WTC11 (cell line): ENCODE measurements at regions not wholly inside any gene's neighbourhood (a gene's known extent, or its start where the extent isn't known, plus 50 kb on each side); places are given as distances from the start of the nearest gene placed in this dataset.

ENCODE experiments used
- ATAC-seq: fragments of 200-7000 bp; cut with Tn5 transposase; 2 replicates; pipeline ENCODE4 v1.10.0; 2021; ENCODE audit warnings: mild to moderate bottlenecking, moderate library complexity
- CTCF ChIA-PET: fragments of 300-600 bp; sonication (Branson Sonifier 250); formaldehyde crosslinking; loops from one replicate; lab custom pipeline; 2021; ENCODE audit warnings: antibody characterized with exemption; lab: Charles Lee
- POLR2A ChIA-PET: fragments of 350-600 bp; sonication (Branson Sonifier 250); formaldehyde crosslinking; loops from one replicate; lab custom pipeline; 2021; ENCODE audit warnings: antibody characterized with exemption; lab: Charles Lee
- DNase-seq: peaks from one replicate; pipeline ENCODE4 v3.0.0; 2021; ENCODE audit warnings: low spot score
- H3K27ac Mint-ChIP-seq: 2 replicates; pipeline ENCODE4 v1.8.0; 2021; ENCODE audit warnings: mixed read lengths
- H3K27me3 Mint-ChIP-seq: 2 replicates; pipeline ENCODE4 v1.8.0; 2021; ENCODE audit warnings: low read depth, mild to moderate bottlenecking, moderate library complexity, mixed read lengths
- H3K36me3 Mint-ChIP-seq: 2 replicates; pipeline ENCODE4 v1.8.0; 2021; ENCODE audit warnings: mixed read lengths
- H3K4me1 Mint-ChIP-seq: 2 replicates; pipeline ENCODE4 v1.8.0; 2022; ENCODE audit warnings: mixed read lengths
- H3K4me3 Mint-ChIP-seq: 2 replicates; pipeline ENCODE4 v1.8.0; 2021; ENCODE audit warnings: mild to moderate bottlenecking, moderate library complexity, mixed read lengths
- H3K9me3 Mint-ChIP-seq: 2 replicates; pipeline ENCODE4 v1.8.0; 2021; ENCODE audit warnings: mixed read lengths
- ATF1 ChIP-seq: sonication (generic); formaldehyde crosslinking; IDR thresholded peaks from 2 replicates; pipeline ENCODE4 v1.8.1; 2023; ENCODE audit warnings: mild to moderate bottlenecking, moderate library complexity, missing genetic modification reagents
- CREB1 ChIP-seq: sonication (generic); formaldehyde crosslinking; IDR thresholded peaks from 2 replicates; pipeline ENCODE4 v1.8.0; 2023; ENCODE audit warnings: mild to moderate bottlenecking, missing genetic modification reagents
- E2F1 ChIP-seq: sonication (generic); formaldehyde crosslinking; IDR thresholded peaks from 2 replicates; pipeline ENCODE4 v1.8.0; 2022; ENCODE audit warnings: mild to moderate bottlenecking, missing genetic modification reagents
- ELF4 ChIP-seq: sonication (generic); formaldehyde crosslinking; IDR thresholded peaks from 2 replicates; pipeline ENCODE4 v1.8.1; 2022; ENCODE audit warnings: low read depth, mild to moderate bottlenecking, moderate library complexity, missing genetic modification reagents
- FOXJ3 ChIP-seq: sonication (generic); formaldehyde crosslinking; IDR thresholded peaks from 2 replicates; pipeline ENCODE4 v1.9.0; 2021; ENCODE audit warnings: missing genetic modification reagents, mild to moderate bottlenecking, borderline replicate concordance
- HMGA2 ChIP-seq: fragments of 250-450 bp; sonication (Bioruptor Pico); IDR thresholded peaks from 2 replicates; pipeline ENCODE4 v1.4.0; 2021; ENCODE audit warnings: mild to moderate bottlenecking, moderate library complexity
- NR3C1 ChIP-seq: sonication (generic); formaldehyde crosslinking; conservative IDR thresholded peaks from 2 replicates; pipeline ENCODE4 v1.8.1; 2023; ENCODE audit warnings: low read depth, mild to moderate bottlenecking, missing genetic modification reagents
- PRRX2 ChIP-seq: fragments of 250-450 bp; sonication (Bioruptor Pico); IDR thresholded peaks from 2 replicates; pipeline ENCODE4 v1.8.0; 2021; ENCODE audit warnings: mild to moderate bottlenecking
- SP1 ChIP-seq: sonication (generic); formaldehyde crosslinking; conservative IDR thresholded peaks from 2 replicates; pipeline ENCODE4 v1.8.1; 2022; ENCODE audit warnings: missing genetic modification reagents
- TEAD1 ChIP-seq: sonication (generic); formaldehyde crosslinking; IDR thresholded peaks from 2 replicates; pipeline ENCODE4 v1.8.0; 2022; ENCODE audit warnings: mild to moderate bottlenecking, missing genetic modification reagents
- USF2 ChIP-seq: sonication (generic); formaldehyde crosslinking; IDR thresholded peaks from 2 replicates; pipeline ENCODE4 v1.8.1; 2023; ENCODE audit warnings: mild to moderate bottlenecking, missing genetic modification reagents, moderate library complexity
- ZNF138 ChIP-seq: sonication (generic); formaldehyde crosslinking; conservative IDR thresholded peaks from 2 replicates; pipeline ENCODE4 v1.8.1; 2022; ENCODE audit warnings: mild to moderate bottlenecking, moderate library complexity, missing genetic modification reagents
- ZNF281 ChIP-seq: sonication (generic); formaldehyde crosslinking; IDR thresholded peaks from 2 replicates; pipeline ENCODE4 v1.8.0; 2023; ENCODE audit warnings: mild to moderate bottlenecking, missing genetic modification reagents
- ZNF512 ChIP-seq: sonication (generic); formaldehyde crosslinking; IDR thresholded peaks from 2 replicates; pipeline ENCODE4 v1.8.1; 2022; ENCODE audit warnings: missing genetic modification reagents, borderline replicate concordance
- TF ChIP-seq, protein P1 (sequence below): sonication (generic); formaldehyde crosslinking; IDR thresholded peaks from 2 replicates; pipeline ENCODE4 v1.8.1; 2023; ENCODE audit warnings: mild to moderate bottlenecking, missing genetic modification reagents, borderline replicate concordance
- TF ChIP-seq, protein P2 (sequence below): fragments of 250-450 bp; sonication (Bioruptor Pico); IDR thresholded peaks from 2 replicates; pipeline ENCODE4 v1.9.0; 2021; ENCODE audit warnings: moderate library complexity, mild to moderate bottlenecking, inconsistent platforms, borderline replicate concordance
- TF ChIP-seq, protein P3 (sequence below): fragments of 250-450 bp; sonication (Bioruptor Pico); IDR thresholded peaks from 2 replicates; pipeline ENCODE4 v1.9.0; 2021; ENCODE audit warnings: mild to moderate bottlenecking
- TF ChIP-seq, protein P4 (sequence below): fragments of 250-450 bp; sonication (Bioruptor Pico); IDR thresholded peaks from 2 replicates; pipeline ENCODE4 v2.1.2; 2022; ENCODE audit warnings: mild to moderate bottlenecking, moderate library complexity

DNA sequence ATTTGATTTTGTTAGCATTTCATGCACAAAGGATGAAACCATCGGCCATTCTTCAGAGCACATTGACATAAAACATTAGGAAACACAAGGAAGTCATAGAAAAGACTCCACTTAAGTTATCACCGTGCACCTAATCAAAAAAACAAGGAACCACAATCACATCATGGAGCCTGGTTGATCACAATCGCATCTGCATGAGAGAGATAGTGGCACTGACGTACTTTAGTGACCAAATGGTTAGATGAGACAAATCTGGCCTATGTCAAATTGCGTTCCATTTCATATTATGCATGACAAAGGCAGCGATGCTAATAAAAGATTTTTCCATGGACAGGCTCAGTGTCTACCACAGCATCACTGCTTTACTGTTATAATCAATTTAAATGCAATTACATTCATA lies 571.8 kb upstream of the ADGRL2 start (continued):
- TF ChIP-seq, protein P1, sequence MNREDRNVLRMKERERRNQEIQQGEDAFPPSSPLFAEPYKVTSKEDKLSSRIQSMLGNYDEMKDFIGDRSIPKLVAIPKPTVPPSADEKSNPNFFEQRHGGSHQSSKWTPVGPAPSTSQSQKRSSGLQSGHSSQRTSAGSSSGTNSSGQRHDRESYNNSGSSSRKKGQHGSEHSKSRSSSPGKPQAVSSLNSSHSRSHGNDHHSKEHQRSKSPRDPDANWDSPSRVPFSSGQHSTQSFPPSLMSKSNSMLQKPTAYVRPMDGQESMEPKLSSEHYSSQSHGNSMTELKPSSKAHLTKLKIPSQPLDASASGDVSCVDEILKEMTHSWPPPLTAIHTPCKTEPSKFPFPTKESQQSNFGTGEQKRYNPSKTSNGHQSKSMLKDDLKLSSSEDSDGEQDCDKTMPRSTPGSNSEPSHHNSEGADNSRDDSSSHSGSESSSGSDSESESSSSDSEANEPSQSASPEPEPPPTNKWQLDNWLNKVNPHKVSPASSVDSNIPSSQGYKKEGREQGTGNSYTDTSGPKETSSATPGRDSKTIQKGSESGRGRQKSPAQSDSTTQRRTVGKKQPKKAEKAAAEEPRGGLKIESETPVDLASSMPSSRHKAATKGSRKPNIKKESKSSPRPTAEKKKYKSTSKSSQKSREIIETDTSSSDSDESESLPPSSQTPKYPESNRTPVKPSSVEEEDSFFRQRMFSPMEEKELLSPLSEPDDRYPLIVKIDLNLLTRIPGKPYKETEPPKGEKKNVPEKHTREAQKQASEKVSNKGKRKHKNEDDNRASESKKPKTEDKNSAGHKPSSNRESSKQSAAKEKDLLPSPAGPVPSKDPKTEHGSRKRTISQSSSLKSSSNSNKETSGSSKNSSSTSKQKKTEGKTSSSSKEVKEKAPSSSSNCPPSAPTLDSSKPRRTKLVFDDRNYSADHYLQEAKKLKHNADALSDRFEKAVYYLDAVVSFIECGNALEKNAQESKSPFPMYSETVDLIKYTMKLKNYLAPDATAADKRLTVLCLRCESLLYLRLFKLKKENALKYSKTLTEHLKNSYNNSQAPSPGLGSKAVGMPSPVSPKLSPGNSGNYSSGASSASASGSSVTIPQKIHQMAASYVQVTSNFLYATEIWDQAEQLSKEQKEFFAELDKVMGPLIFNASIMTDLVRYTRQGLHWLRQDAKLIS (CRISPR knock-in tag) = no peak
- TF ChIP-seq FOXJ3 (CRISPR knock-in tag) = no peak
- no peak for TF ChIP-seq ZNF138
- TF ChIP-seq CREB1 (CRISPR knock-in tag) = no peak
- TF ChIP-seq E2F1 (CRISPR knock-in tag) = no peak
- TF ChIP-seq, protein P2, sequence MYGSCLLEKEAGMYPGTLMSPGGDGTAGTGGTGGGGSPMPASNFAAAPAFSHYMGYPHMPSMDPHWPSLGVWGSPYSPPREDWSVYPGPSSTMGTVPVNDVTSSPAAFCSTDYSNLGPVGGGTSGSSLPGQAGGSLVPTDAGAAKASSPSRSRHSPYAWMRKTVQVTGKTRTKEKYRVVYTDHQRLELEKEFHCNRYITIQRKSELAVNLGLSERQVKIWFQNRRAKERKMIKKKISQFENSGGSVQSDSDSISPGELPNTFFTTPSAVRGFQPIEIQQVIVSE (CRISPR knock-in tag) = no peak
- TF ChIP-seq HMGA2 (CRISPR knock-in tag) = no peak

DNA sequence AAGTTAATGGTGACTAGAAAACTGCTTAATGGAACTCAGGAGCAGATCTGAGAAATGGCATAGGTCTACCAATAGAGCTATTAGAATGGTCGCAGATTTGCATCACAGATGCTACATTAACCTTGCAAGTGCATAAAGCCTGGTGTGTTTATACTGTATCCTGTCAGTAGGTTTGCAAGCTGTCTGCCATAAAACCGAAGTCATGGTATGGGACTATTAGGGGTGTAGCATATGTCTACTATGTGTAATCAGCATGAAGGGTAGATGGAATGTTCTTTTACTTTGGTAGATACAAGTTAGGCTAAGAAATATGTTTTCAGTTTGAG lies 574.2 kb upstream of the ADGRL2 start:
- no peaks in the 10 kb centered on the region; the same call in 1 of the 2 replicates for H3K36me3 Mint-ChIP-seq
- no peak for TF ChIP-seq USF2 (CRISPR knock-in tag)
- no peak for TF ChIP-seq NR3C1 (CRISPR knock-in tag)
- no peak for TF ChIP-seq ZNF512
- TF ChIP-seq SP1 (CRISPR knock-in tag) = no peak
- no peak for TF ChIP-seq TEAD1
- TF ChIP-seq, protein P3, sequence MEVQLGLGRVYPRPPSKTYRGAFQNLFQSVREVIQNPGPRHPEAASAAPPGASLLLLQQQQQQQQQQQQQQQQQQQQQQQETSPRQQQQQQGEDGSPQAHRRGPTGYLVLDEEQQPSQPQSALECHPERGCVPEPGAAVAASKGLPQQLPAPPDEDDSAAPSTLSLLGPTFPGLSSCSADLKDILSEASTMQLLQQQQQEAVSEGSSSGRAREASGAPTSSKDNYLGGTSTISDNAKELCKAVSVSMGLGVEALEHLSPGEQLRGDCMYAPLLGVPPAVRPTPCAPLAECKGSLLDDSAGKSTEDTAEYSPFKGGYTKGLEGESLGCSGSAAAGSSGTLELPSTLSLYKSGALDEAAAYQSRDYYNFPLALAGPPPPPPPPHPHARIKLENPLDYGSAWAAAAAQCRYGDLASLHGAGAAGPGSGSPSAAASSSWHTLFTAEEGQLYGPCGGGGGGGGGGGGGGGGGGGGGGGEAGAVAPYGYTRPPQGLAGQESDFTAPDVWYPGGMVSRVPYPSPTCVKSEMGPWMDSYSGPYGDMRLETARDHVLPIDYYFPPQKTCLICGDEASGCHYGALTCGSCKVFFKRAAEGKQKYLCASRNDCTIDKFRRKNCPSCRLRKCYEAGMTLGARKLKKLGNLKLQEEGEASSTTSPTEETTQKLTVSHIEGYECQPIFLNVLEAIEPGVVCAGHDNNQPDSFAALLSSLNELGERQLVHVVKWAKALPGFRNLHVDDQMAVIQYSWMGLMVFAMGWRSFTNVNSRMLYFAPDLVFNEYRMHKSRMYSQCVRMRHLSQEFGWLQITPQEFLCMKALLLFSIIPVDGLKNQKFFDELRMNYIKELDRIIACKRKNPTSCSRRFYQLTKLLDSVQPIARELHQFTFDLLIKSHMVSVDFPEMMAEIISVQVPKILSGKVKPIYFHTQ (CRISPR knock-in tag) = no peak
- no peak for TF ChIP-seq ELF4 (CRISPR knock-in tag)
- TF ChIP-seq, protein P4, sequence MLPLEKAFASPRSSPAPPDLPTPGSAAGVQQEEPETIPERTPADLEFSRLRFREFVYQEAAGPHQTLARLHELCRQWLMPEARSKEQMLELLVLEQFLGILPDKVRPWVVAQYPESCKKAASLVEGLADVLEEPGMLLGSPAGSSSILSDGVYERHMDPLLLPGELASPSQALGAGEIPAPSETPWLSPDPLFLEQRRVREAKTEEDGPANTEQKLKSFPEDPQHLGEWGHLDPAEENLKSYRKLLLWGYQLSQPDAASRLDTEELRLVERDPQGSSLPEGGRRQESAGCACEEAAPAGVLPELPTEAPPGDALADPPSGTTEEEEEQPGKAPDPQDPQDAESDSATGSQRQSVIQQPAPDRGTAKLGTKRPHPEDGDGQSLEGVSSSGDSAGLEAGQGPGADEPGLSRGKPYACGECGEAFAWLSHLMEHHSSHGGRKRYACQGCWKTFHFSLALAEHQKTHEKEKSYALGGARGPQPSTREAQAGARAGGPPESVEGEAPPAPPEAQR = no peak
- TF ChIP-seq ZNF281 = no peak
- no peak for TF ChIP-seq PRRX2 (CRISPR knock-in tag)
- TF ChIP-seq ATF1 (CRISPR knock-in tag) = no peak
- TF ChIP-seq, all 79 proteins: peak for 0
- ATAC-seq = 0 out of 2 replicates have a peak, but pooled peaks have one; percentile 18
- H3K4me1 Mint-ChIP-seq = peaks cover 27% of the 10 kb centered on the region
- H3K4me3 Mint-ChIP-seq = no peak overlapping the region
- no peak for DNase-seq
- H3K9me3 Mint-ChIP-seq = peaks cover 4% of the 10 kb centered on the region; the same call in 1 of the 2 replicates
- POLR2A ChIA-PET = no interaction called here
- H3K27me3 Mint-ChIP-seq = no peaks in the 10 kb centered on the region
- CTCF ChIA-PET = no interaction called here
- no peak overlapping the region; the same call in 1 of the 2 replicates for H3K27ac Mint-ChIP-seq
